ENCODE measurements at regions not wholly inside any gene's neighbourhood (a gene's known extent, or its start where the extent isn't known, plus 50 kb on each side); places are given as distances from the start of the nearest gene placed in this dataset.

GRCh38 chr5:143464723-143465490, 61.4 kb upstream of the NR3C1 start:
- DNase-seq (ENCODE audit: low spot score) = no peak

DNA sequence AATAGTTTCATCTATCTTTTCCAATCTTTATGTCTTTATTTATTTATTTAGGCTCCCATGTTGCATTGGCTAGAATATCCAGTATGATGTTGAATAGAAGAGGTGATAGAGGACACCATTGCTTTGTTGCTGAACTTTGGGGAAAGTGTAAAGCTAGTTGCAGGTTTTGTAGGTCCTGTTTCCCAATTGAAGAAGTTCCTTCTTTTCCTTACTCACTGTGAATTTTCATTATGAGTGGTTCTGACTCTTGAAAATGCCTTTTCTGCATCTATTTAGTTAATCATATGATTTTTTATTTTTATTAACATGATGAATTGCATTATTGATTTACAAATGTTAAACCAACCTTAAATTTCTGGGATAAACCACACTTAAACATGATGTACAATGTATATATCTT, 58.9 kb upstream of the NR3C1 start:
- DNase-seq (ENCODE audit: low spot score) = no peak

DNA sequence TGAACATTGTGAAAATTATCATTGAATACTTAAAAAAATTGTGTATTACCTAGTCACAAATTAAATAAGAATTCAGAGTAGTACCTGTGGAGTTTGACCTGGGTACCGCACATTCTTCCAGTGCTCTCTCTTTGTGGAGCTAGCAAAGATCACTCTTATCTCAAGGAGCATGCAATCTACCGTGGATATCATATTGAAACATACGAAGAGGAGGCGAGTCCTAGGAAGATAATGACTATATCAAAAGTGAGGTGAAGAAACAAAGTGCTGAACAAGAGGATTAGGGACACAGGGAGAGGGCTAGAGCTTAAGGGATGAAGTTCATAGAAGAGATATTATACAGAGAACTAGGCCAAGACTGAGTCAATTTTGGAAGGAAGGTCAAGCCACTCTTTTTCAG, 55.9 kb upstream of the NR3C1 start:
- no peak for DNase-seq (ENCODE audit: low spot score)

GRCh38 chr5:143456952-143457547, 53.6 kb upstream of the NR3C1 start:
- DNase-seq (ENCODE audit: low spot score) = no peak

DNA sequence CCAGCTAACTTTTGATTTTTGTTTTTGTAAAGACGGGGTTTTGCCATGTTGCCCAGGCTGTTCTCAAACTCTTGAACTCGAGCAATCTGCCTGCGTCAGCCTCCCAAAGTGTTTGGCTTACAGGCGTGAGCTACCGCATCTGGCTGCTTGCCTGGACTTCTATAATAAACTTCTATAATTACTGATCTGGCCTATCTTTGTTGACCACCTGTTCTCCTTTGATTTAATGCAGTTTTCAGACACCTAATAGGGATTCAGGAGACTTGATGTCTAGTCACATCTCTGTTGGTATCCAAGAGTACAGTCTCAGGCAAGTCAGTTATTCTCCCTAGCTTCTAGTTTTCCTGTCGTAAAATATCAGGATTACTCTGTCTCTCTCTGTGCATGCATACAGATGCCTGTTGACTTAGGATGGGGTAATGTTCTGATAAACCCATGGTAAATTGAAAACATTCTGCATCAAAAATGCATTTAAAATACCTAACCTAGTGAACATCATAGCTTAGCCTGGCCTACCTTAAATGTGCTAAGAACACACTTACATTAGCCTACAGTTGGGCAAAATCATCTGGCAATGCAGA, 51.5 kb upstream of the NR3C1 start:
- DNase-seq (ENCODE audit: low spot score) = no peak

DNA sequence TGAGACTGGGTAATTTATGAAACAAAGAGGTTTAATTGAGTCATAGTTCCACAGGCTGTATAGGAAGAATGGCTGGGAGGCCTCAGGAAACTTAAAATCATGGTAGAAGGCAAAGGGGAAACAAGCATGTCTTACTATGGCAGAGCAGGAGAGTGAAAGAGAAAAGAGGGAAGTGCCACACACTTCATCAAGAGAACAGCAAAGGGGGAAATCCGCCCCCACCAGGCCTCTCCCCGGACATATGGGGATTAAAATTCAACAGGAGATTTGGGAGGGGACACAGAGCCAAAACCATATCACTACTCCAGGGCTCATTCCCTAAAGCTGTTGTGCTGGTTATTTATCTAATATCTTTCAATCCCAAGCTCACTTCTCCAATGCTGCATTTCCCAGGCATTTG, 50.2 kb upstream of the NR3C1 start:
- DNase-seq (ENCODE audit: low spot score) = no peak

Measured in LoVo (cell line).